H9 (cell line): ENCODE measurements at regions not wholly inside any gene's neighbourhood (a gene's known extent, or its start where the extent isn't known, plus 50 kb on each side); places are given as distances from the start of the nearest gene placed in this dataset.
A peak's percentile ranks its signal among the peaks of the same experiment; 100 is the strongest.

Source experiments
- DNase-seq: peaks from one replicate; pipeline ENCODE4 v3.0.0-alpha.2; 2017
- H2AFZ ChIP-seq: one replicate; pipeline ENCODE4 v1.6.1; 2013; ENCODE audit warnings: mild to moderate bottlenecking, low read length, control low read depth, moderate library complexity
- H2AK5ac ChIP-seq: 2 replicates; pipeline ENCODE4 v1.6.1; 2013; ENCODE audit warnings: low read length, control low read depth, mixed read lengths; ENCODE audit not compliant: insufficient read length
- H2BK120ac ChIP-seq: one replicate; pipeline ENCODE4 v1.6.1; 2013; ENCODE audit warnings: low read depth, mild to moderate bottlenecking, low read length, control low read depth, inconsistent platforms; ENCODE audit not compliant: poor library complexity, severe bottlenecking
- H2BK12ac ChIP-seq: 2 replicates; pipeline ENCODE4 v1.6.1; 2013; ENCODE audit warnings: low read length, control low read depth, mixed read lengths, low read depth; ENCODE audit not compliant: insufficient read length
- H2BK15ac ChIP-seq: 2 replicates; pipeline ENCODE4 v1.6.1; 2013; ENCODE audit warnings: low read depth, low read length, control low read depth
- H2BK20ac ChIP-seq: one replicate; pipeline ENCODE4 v1.6.1; 2013; ENCODE audit warnings: low read depth, mild to moderate bottlenecking, low read length, control low read depth, inconsistent platforms; ENCODE audit not compliant: poor library complexity, severe bottlenecking
- H2BK5ac ChIP-seq: 2 replicates; pipeline ENCODE4 v1.6.1; 2013; ENCODE audit warnings: low read length, control low read depth, mixed read lengths; ENCODE audit not compliant: insufficient read length
- H3K14ac ChIP-seq: 2 replicates; pipeline ENCODE4 v1.6.1; 2013; ENCODE audit warnings: low read length, control low read depth; ENCODE audit not compliant: insufficient read depth
- H3K18ac ChIP-seq: 2 replicates; pipeline ENCODE4 v1.6.1; 2013; ENCODE audit warnings: low read depth, mild to moderate bottlenecking, mixed read lengths, low read length, control low read depth; ENCODE audit not compliant: insufficient read length
- H3K23ac ChIP-seq: 2 replicates; pipeline ENCODE4 v1.6.1; 2013; ENCODE audit warnings: low read length, control low read depth, mixed read lengths, low read depth; ENCODE audit not compliant: insufficient read length
- H3K23me2 ChIP-seq: 2 replicates; pipeline ENCODE4 v1.6.1; 2013; ENCODE audit warnings: low read depth, mild to moderate bottlenecking, mixed read lengths, low read length, control low read depth; ENCODE audit not compliant: insufficient read length, poor library complexity, severe bottlenecking
- H3K27ac ChIP-seq: 2 replicates; pipeline ENCODE4 v1.5.1; 2013; ENCODE audit warnings: low read length, control low read depth, mixed read lengths, low read depth; ENCODE audit not compliant: insufficient read length
- H3K27me3 ChIP-seq: 2 replicates; pipeline ENCODE4 v1.6.1; 2013; ENCODE audit warnings: low read length, control low read depth, inconsistent platforms; ENCODE audit not compliant: insufficient read depth
- H3K4ac ChIP-seq: 2 replicates; pipeline ENCODE4 v1.6.1; 2013; ENCODE audit warnings: low read depth, mild to moderate bottlenecking, control low read depth, inconsistent platforms, low read length, moderate library complexity
- H3K4me1 ChIP-seq: 2 replicates; pipeline ENCODE4 v1.6.1; 2013; ENCODE audit warnings: low read length, control low read depth, inconsistent platforms; ENCODE audit not compliant: insufficient read depth
- H3K4me2 ChIP-seq: 2 replicates; pipeline ENCODE4 v1.6.1; 2013; ENCODE audit warnings: low read length, control low read depth, mixed read lengths; ENCODE audit not compliant: insufficient read length, insufficient read depth
- H3K56ac ChIP-seq: 2 replicates; pipeline ENCODE4 v1.6.1; 2013; ENCODE audit warnings: low read depth, mild to moderate bottlenecking, mixed read lengths, low read length, control low read depth; ENCODE audit not compliant: insufficient read length
- H3K79me1 ChIP-seq: 2 replicates; pipeline ENCODE4 v1.6.1; 2013; ENCODE audit warnings: low read depth, mild to moderate bottlenecking, moderate library complexity, low read length, control low read depth, inconsistent platforms; ENCODE audit not compliant: insufficient read depth, poor library complexity, severe bottlenecking
- H3K79me2 ChIP-seq: 2 replicates; pipeline ENCODE4 v1.6.1; 2013; ENCODE audit warnings: low read length, control low read depth, inconsistent platforms; ENCODE audit not compliant: insufficient read depth
- H3K9ac ChIP-seq: 2 replicates; pipeline ENCODE4 v1.6.1; 2013; ENCODE audit warnings: low read length, control low read depth, mixed read lengths; ENCODE audit not compliant: insufficient read length; ENCODE audit errors: extremely low read depth
- H3K9me3 ChIP-seq: one replicate; pipeline ENCODE4 v1.6.1; 2013; ENCODE audit warnings: low read depth, low read length, inconsistent platforms; ENCODE audit not compliant: control insufficient read depth
- H3T11ph ChIP-seq: one replicate; pipeline ENCODE4 v1.6.1; 2013; ENCODE audit warnings: mild to moderate bottlenecking, low read length, control low read depth, inconsistent platforms
- H4K20me1 ChIP-seq: one replicate; pipeline ENCODE4 v1.6.1; 2013; ENCODE audit not compliant: control insufficient read depth, insufficient read length, insufficient read depth
- H4K5ac ChIP-seq: 2 replicates; pipeline ENCODE4 v1.6.1; 2013; ENCODE audit warnings: low read depth, mild to moderate bottlenecking, mixed read lengths, low read length, control low read depth; ENCODE audit not compliant: insufficient read length
- H4K8ac ChIP-seq: replicated peaks from 2 replicates; pipeline ENCODE4 v1.6.1; 2013; ENCODE audit warnings: low read length, control low read depth, mixed read lengths, low read depth; ENCODE audit not compliant: insufficient read length
- H4K91ac ChIP-seq: 2 replicates; pipeline ENCODE4 v1.6.1; 2013; ENCODE audit warnings: low read depth, mild to moderate bottlenecking, moderate library complexity, mixed read lengths, low read length, control low read depth; ENCODE audit not compliant: insufficient read length
- H3K27ac Mint-ChIP-seq, 3 experiments: 2 replicates in 2 of 3; 3 replicates in 1 of 3; pipeline ENCODE4 v1.8.0; 2020 to 2021; ENCODE audit warnings: mixed read lengths in 3 of 3, mild to moderate bottlenecking in 1 of 3, moderate library complexity in 1 of 3
- H3K27me3 Mint-ChIP-seq: 2 replicates; pipeline ENCODE4 v1.8.0; 2021; ENCODE audit warnings: low read depth, mild to moderate bottlenecking, moderate library complexity, mixed read lengths
- H3K36me3 Mint-ChIP-seq, 3 experiments: 2 replicates in 2 of 3; 3 replicates in 1 of 3; pipeline ENCODE4 v1.8.0; 2020 to 2021; ENCODE audit warnings: low read depth in 3 of 3, mixed read lengths in 3 of 3; ENCODE audit not compliant: insufficient read depth in 1 of 3
- H3K4me1 Mint-ChIP-seq, 2 experiments: 2 replicates each; pipeline ENCODE4 v1.8.0; 2020; ENCODE audit warnings: mixed read lengths in 2 of 2
- H3K4me3 Mint-ChIP-seq, 2 experiments: 2 replicates in 1 of 2; 3 replicates in 1 of 2; pipeline ENCODE4 v1.8.0; 2020 to 2021; ENCODE audit warnings: mild to moderate bottlenecking in 2 of 2, mixed read lengths in 2 of 2, moderate library complexity in 1 of 2
- H3K9me3 Mint-ChIP-seq, 2 experiments: 2 replicates in 1 of 2; 3 replicates in 1 of 2; pipeline ENCODE4 v1.8.0; 2020; ENCODE audit warnings: mild to moderate bottlenecking in 2 of 2, mixed read lengths in 2 of 2, moderate library complexity in 1 of 2
- WGBS: extraction: QIAGEN DNeasy Blood & Tissue Kit; methylation state at CpG from one replicate; pipeline ENCODE4 v1.1.7; 2013; ENCODE audit warnings: missing lambda C conversion rate, low lambda C conversion rate, mixed read lengths; ENCODE audit not compliant: insufficient read length; ENCODE audit errors: extremely low coverage; 5-methylcytosine and 5-hydroxymethylcytosine counted together
- TF ChIP-seq, protein P1 (sequence below): fragments of 200-600 bp; sonication (generic); conservative IDR thresholded peaks from 3 replicates; pipeline ENCODE4 v1.8.0; 2021; ENCODE audit warnings: antibody characterized with exemption, mild to moderate bottlenecking

DNA sequence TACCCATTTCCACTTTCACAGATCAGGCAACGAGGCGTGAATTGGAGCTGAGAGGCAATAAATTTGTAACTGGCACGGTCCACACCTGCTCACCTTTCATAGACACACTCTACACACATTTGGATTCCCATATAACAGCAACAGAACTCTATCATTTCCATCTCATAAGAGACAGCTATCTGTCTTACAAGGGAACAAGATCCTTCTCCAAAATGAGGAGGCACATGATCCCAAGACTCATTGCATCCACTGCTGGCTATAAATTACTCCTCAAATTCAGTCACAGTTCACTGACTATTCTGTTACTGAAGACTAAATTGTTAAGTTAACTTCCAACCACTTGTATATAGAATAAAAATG, 342.8 kb downstream of the MATN1 start:
- TF ChIP-seq, protein P1, sequence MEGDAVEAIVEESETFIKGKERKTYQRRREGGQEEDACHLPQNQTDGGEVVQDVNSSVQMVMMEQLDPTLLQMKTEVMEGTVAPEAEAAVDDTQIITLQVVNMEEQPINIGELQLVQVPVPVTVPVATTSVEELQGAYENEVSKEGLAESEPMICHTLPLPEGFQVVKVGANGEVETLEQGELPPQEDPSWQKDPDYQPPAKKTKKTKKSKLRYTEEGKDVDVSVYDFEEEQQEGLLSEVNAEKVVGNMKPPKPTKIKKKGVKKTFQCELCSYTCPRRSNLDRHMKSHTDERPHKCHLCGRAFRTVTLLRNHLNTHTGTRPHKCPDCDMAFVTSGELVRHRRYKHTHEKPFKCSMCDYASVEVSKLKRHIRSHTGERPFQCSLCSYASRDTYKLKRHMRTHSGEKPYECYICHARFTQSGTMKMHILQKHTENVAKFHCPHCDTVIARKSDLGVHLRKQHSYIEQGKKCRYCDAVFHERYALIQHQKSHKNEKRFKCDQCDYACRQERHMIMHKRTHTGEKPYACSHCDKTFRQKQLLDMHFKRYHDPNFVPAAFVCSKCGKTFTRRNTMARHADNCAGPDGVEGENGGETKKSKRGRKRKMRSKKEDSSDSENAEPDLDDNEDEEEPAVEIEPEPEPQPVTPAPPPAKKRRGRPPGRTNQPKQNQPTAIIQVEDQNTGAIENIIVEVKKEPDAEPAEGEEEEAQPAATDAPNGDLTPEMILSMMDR: 0 out of 3 replicates have a peak, but pooled peaks have one; percentile 5
- DNase-seq: no peak
- Histone ChIP-seq H2AFZ (no peak overlapping the region), H3K14ac (no peak overlapping the region), H2BK15ac (no peak overlapping the region), H3K79me1 (no peaks in the 10 kb centered on the region), H3K4me1 (no peaks in the 10 kb centered on the region), H3K9me3 (no peaks in the 10 kb centered on the region), H3T11ph (no peak overlapping the region), H4K5ac (no peak overlapping the region), H4K8ac (no peak overlapping the region), H2BK120ac (no peak overlapping the region), H4K20me1 (no peaks in the 10 kb centered on the region), H3K23ac (no peak overlapping the region), H2AK5ac (no peak overlapping the region), H3K18ac (no peak overlapping the region), H3K27ac (no peak overlapping the region), H2BK5ac (no peak overlapping the region), H2BK20ac (no peak overlapping the region), H2BK12ac (no peak overlapping the region), H3K79me2 (no peaks in the 10 kb centered on the region), H3K56ac (no peak overlapping the region), H3K9ac (no peak overlapping the region), H3K23me2 (no peaks in the 10 kb centered on the region), H3K4ac (no peak overlapping the region), H3K4me2 (no peak overlapping the region), H4K91ac (no peak overlapping the region), H3K27me3 (no peaks in the 10 kb centered on the region)
- no peaks in the 10 kb centered on the region for H3K9me3 Mint-ChIP-seq
- H3K27ac Mint-ChIP-seq: no peak overlapping the region
- WGBS: no CpG with 5 or more reads among the region's 3 CpGs
- peaks cover 5 to 19% of the 10 kb centered on the region in 2 experiments; a peak in 3 of 4 replicates for H3K4me1 Mint-ChIP-seq
- no peaks in the 10 kb centered on the region for H3K36me3 Mint-ChIP-seq
- no peak overlapping the region for H3K4me3 Mint-ChIP-seq
- H3K27me3 Mint-ChIP-seq: peaks cover 4% of the 10 kb centered on the region
